ENCODE measurements at regions not wholly inside any gene's neighbourhood (a gene's known extent, or its start where the extent isn't known, plus 50 kb on each side); places are given as distances from the start of the nearest gene placed in this dataset.

DNA sequence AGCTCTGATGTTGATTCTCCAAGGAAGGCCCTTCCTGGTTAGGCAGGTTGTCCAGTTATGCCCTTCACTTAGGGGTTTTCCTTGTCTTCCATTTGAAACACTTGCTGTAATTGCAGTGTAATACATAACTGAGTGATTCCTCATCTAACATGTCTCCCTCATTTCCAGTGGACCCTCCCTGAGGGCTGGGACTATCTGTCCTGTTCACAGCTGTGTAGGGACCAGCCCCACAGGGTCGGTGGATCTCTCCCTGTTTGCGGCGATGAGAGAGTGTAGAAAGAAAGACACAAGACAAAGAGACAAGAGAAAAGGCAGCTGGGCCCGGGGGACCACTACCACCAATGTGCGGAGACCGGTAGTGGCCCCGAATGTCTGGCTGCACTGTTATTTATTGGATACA is 135.9 kb upstream of the EEPD1 start:
- Histone ChIP-seq H3K9me3 (replicated peaks; ENCODE audit: control insufficient read depth, insufficient read depth, low read depth, low read length) (no peaks in the 10 kb centered on the region), H3K36me3 (ENCODE audit: control insufficient read depth, insufficient read depth, low read length) (no peaks in the 10 kb centered on the region), H3K27me3 (ENCODE audit: control insufficient read depth in 2 of 2, insufficient read depth in 2 of 2, low read length in 2 of 2) (peaks cover 15 to 49% of the 10 kb centered on the region in 2 experiments), H3K27ac (ENCODE audit: extremely low read depth, low read depth, low read length) (no peak overlapping the region), H2AFZ (ENCODE audit: low read depth, low read length) (no peak overlapping the region), H3K9ac (ENCODE audit: insufficient read depth in 1 of 2, low read depth in 2 of 2, low read length in 2 of 2) (no peak overlapping the region), H3K9me1 (ENCODE audit: control insufficient read depth, insufficient read depth, low read length) (no peaks in the 10 kb centered on the region), H3K79me2 (ENCODE audit: control insufficient read depth, insufficient read depth, low read length) (no peaks in the 10 kb centered on the region), H3K4me3 (no peak overlapping the region), H3K4me2 (ENCODE audit: insufficient read depth, low read length) (no peak overlapping the region), H4K20me1 (replicated peaks; ENCODE audit: control insufficient read depth, insufficient read depth, low read length) (peaks cover 6% of the 10 kb centered on the region; the same call in 1 of the 2 replicates), H3K4me1 (replicated peaks in 1 of 2; ENCODE audit: control insufficient read depth in 2 of 2, insufficient read depth in 2 of 2, low read length in 2 of 2) (no peaks in the 10 kb centered on the region)
- in situ Hi-C loops (cut with MboI) (no loop called here), intact Hi-C loops (cut with micrococcal nuclease) (no loop called here)
- no peak for DNase-seq (ENCODE audit: extremely low read depth in 1 of 4, low spot score in 3 of 4)
- ChIA-PET POLR2A (no interaction called here), CTCF (ENCODE audit: low intra/inter-chr PET ratio) (no interaction called here)
- TF ChIP-seq PHB (CRISPR knock-in tag; IDR thresholded peaks at IDR 0.05), result no peak
- no TSS peak for BruUV-seq (replicated peaks)
- WGBS (ENCODE audit: insufficient coverage, low coverage, missing lambda C conversion rate), result 6% methylated on average over 6 of the region's 7 CpGs
- FAIRE-seq, result no peak
- ATAC-seq, result no peak

- in situ Hi-C loops (cut with MboI), result no loop called here
- POLR2A ChIA-PET, result no interaction called here
- no peaks in the 10 kb centered on the region for H3K9me1 ChIP-seq (ENCODE audit: control insufficient read depth, insufficient read depth, low read length)
- intact Hi-C loops (cut with micrococcal nuclease), result no loop called here
- no peak overlapping the region for H3K4me3 ChIP-seq
- H3K79me2 ChIP-seq (ENCODE audit: control insufficient read depth, insufficient read depth, low read length), result no peaks in the 10 kb centered on the region
- BruUV-seq (replicated peaks), result no TSS peak
- WGBS (ENCODE audit: insufficient coverage, low coverage, missing lambda C conversion rate), result 2% methylated on average over 7 of the region's 7 CpGs
- no peaks in the 10 kb centered on the region for H3K9me3 ChIP-seq (replicated peaks; ENCODE audit: control insufficient read depth, insufficient read depth, low read depth, low read length)
- no peak for ATAC-seq
- FAIRE-seq, result no peak
- peaks cover 6% of the 10 kb centered on the region; the same call in 1 of the 2 replicates for H4K20me1 ChIP-seq (replicated peaks; ENCODE audit: control insufficient read depth, insufficient read depth, low read length)
- H3K4me2 ChIP-seq (ENCODE audit: insufficient read depth, low read length), result no peak overlapping the region
- CTCF ChIA-PET (ENCODE audit: low intra/inter-chr PET ratio), result no interaction called here
- no peak for DNase-seq (ENCODE audit: extremely low read depth in 1 of 4, low spot score in 3 of 4)
- no peak overlapping the region for H2AFZ ChIP-seq (ENCODE audit: low read depth, low read length)
- H3K27me3 ChIP-seq (ENCODE audit: control insufficient read depth in 2 of 2, insufficient read depth in 2 of 2, low read length in 2 of 2), result peaks cover 15 to 50% of the 10 kb centered on the region in 2 experiments
- no peak overlapping the region for H3K27ac ChIP-seq (ENCODE audit: extremely low read depth, low read depth, low read length)
- H3K4me1 ChIP-seq (replicated peaks in 1 of 2; ENCODE audit: control insufficient read depth in 2 of 2, insufficient read depth in 2 of 2, low read length in 2 of 2), result no peaks in the 10 kb centered on the region
- no peak overlapping the region for H3K9ac ChIP-seq (ENCODE audit: insufficient read depth in 1 of 2, low read depth in 2 of 2, low read length in 2 of 2)
- H3K36me3 ChIP-seq (ENCODE audit: control insufficient read depth, insufficient read depth, low read length), result no peaks in the 10 kb centered on the region
- TF ChIP-seq CXXC5 (CRISPR knock-in tag; IDR thresholded peaks at IDR 0.05) (no peak), TRIM24 (IDR thresholded peaks at IDR 0.05) (no peak), NR2C1 (IDR thresholded peaks at IDR 0.05) (no peak), NR2C1 (tag; IDR thresholded peaks at IDR 0.05) (no peak), POLR2B (IDR thresholded peaks at IDR 0.05; ENCODE audit: low read depth, partially characterized antibody) (no peak), TFAM (CRISPR knock-in tag; conservative IDR thresholded peaks at IDR 0.05) (no peak), ZKSCAN8 (CRISPR knock-in tag; IDR thresholded peaks at IDR 0.05) (no peak), ZNF699 (CRISPR knock-in tag; IDR thresholded peaks at IDR 0.05; ENCODE audit: insufficient replicate concordance) (no peak)
Observed at GRCh38 chr7:36018816-36019484, 134.1 kb upstream of the EEPD1 start.
